NCI-H774 (cell line): ENCODE measurements at regions not wholly inside any gene's neighbourhood (a gene's known extent, or its start where the extent isn't known, plus 50 kb on each side); places are given as distances from the start of the nearest gene placed in this dataset.
"Not testable (repeated sequence)": the region's sequence is repeated elsewhere in the genome, so short reads cannot be mapped to it uniquely, and the experiment has no call there.

ENCODE experiments used
- DNase-seq: peaks from one replicate; lab custom pipeline; 2025; lab: John Stamatoyannopoulos, UW

- DNase-seq, result not testable (repeated sequence)
These were observed 182.6 kb downstream of the NPIPA7 start for GRCh38 chr16:16561532-16561931.

GRCh38 chr16:16563962-16564361, 185.0 kb downstream of the NPIPA7 start:
- DNase-seq, result not testable (repeated sequence)

- not testable (repeated sequence) for DNase-seq
These were observed 186.4 kb downstream of the NPIPA7 start for GRCh38 chr16:16565326-16565725.

- DNase-seq, result not testable (repeated sequence)
These were observed 191.1 kb downstream of the NPIPA7 start for GRCh38 chr16:16570055-16570454.

GRCh38 chr16:16570874-16571273, 191.9 kb downstream of the NPIPA7 start:
- not testable (repeated sequence) for DNase-seq

- DNase-seq, result not testable (repeated sequence)
These were observed 193.3 kb downstream of the NPIPA7 start for GRCh38 chr16:16572130-16572774.

GRCh38 chr16:16577062-16577461, 198.1 kb downstream of the NPIPA7 start:
- not testable (repeated sequence) for DNase-seq

- DNase-seq, result no peak
These were observed 199.8 kb downstream of the NPIPA7 start for GRCh38 chr16:16578701-16579100.

GRCh38 chr16:16582916-16583315, 204.0 kb downstream of the NPIPA7 start:
- not testable (repeated sequence) for DNase-seq

GRCh38 chr16:16586073-16586651, 207.2 kb downstream of the NPIPA7 start:
- DNase-seq, result not testable (repeated sequence)

GRCh38 chr16:16586969-16587368, 208.0 kb downstream of the NPIPA7 start:
- DNase-seq, result not testable (repeated sequence)

GRCh38 chr16:16588436-16588835, 209.5 kb downstream of the NPIPA7 start:
- not testable (repeated sequence) for DNase-seq

GRCh38 chr16:16590654-16591318, 211.8 kb downstream of the NPIPA7 start:
- DNase-seq, result not testable (repeated sequence)

- peak; percentile 14 for DNase-seq
These were observed 214.4 kb downstream of the NPIPA7 start for GRCh38 chr16:16593156-16593863.

- DNase-seq, result not testable (repeated sequence)
These were observed 216.2 kb downstream of the NPIPA7 start for GRCh38 chr16:16595029-16595718.

GRCh38 chr16:16601239-16601638, 222.3 kb downstream of the NPIPA7 start:
- not testable (repeated sequence) for DNase-seq

GRCh38 chr16:16607401-16608082, 228.6 kb downstream of the NPIPA7 start:
- not testable (repeated sequence) for DNase-seq

GRCh38 chr16:16609627-16610026, 230.7 kb downstream of the NPIPA7 start:
- not testable (repeated sequence) for DNase-seq

GRCh38 chr16:16610389-16610967, 231.5 kb downstream of the NPIPA7 start:
- DNase-seq, result not testable (repeated sequence)

- DNase-seq, result not testable (repeated sequence)
These were observed 234.3 kb downstream of the NPIPA7 start for GRCh38 chr16:16613212-16613611.

GRCh38 chr16:16614484-16614883, 235.5 kb downstream of the NPIPA7 start:
- DNase-seq, result not testable (repeated sequence)
